Daoy (cell line): ENCODE measurements at regions not wholly inside any gene's neighbourhood (a gene's known extent, or its start where the extent isn't known, plus 50 kb on each side); places are given as distances from the start of the nearest gene placed in this dataset.

Experiments
- DNase-seq: peaks from one replicate; pipeline ENCODE4 v3.0.0-alpha.2; 2015; ENCODE audit warnings: low read depth

DNA sequence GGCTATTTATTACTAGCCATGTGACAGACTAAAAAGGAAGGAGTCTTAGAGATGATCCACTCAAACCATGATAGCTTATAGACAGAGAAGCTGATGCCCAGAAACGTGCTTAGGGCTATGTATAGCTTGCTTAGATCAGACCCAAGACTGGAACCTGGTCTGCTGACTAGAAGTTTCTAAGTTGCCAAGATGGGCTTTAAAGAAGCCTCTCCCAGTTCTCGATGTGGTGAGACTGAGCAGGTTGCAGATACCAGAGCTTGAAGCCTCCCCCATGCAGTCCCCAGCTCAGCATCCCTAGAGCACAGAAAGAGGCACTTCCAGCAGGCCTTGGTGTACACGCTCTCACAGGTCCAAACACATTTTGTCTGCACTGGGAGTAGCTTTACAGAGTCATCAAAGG lies 51.1 kb upstream of the ATP10B start:
- DNase-seq, result no peak
